Body of pancreas (tissue), 4 donors: ENCODE measurements at regions not wholly inside any gene's neighbourhood (a gene's known extent, or its start where the extent isn't known, plus 50 kb on each side); places are given as distances from the start of the nearest gene placed in this dataset.

ENCODE experiments used
- ATAC-seq: fragments of 150-250 bp; one replicate; pipeline ENCODE4 v1.9.1; 2016
- DNase-seq, 4 donors: peaks; one replicate each; pipeline ENCODE4 v3.0.0-alpha.2; 2019
- H3K27ac ChIP-seq, 4 donors: fragments of 200-600 bp; sonication (generic); 1 replicate in 3 of 4; 2 replicates in 1 of 4; pipeline versions ENCODE4 v1.5.1 to v1.6.1; 2016 to 2019; ENCODE audit warnings: mild to moderate bottlenecking in 1 of 4, mixed read lengths in 1 of 4, moderate library complexity in 1 of 4
- H3K27me3 ChIP-seq, 2 donors: fragments of 200-600 bp; sonication (generic); one replicate each; pipeline ENCODE4 v1.6.0; 2016; ENCODE audit warnings: mild to moderate bottlenecking in 1 of 2
- H3K36me3 ChIP-seq, 2 donors: fragments of 200-600 bp; sonication (generic); replicated peaks in 1 of 2; 2 replicates each; pipeline ENCODE4 v1.5.1; 2016; ENCODE audit warnings: low read depth in 2 of 2; ENCODE audit not compliant: insufficient read depth in 1 of 2
- H3K4me1 ChIP-seq: fragments of 200-600 bp; sonication (generic); one replicate; pipeline ENCODE4 v1.6.0; 2016
- H3K4me3 ChIP-seq, 2 donors: fragments of 200-600 bp; sonication (generic); 1 replicate in 1 of 2; 2 replicates in 1 of 2; pipeline ENCODE4 v1.5.1; 2016 to 2019
- H3K9me3 ChIP-seq, 3 donors: fragments of 200-600 bp; sonication (generic); 1 replicate in 2 of 3; 2 replicates in 1 of 3; pipeline ENCODE4 v1.5.1; 2016
- POLR2A ChIP-seq, 3 donors: fragments of 450-650 bp; IDR thresholded peaks; one replicate each; pipeline ENCODE4 v1.6.1; 2016; ENCODE audit warnings: antibody characterized with exemption in 3 of 3, mild to moderate bottlenecking in 2 of 3
- WGBS, 2 donors: methylation state at CpG; one replicate each; pipeline ENCODE4 v1.1.5; 2017; 5-methylcytosine and 5-hydroxymethylcytosine counted together
- intact Hi-C: fragments of 100-400 bp; cut with DNase I; formaldehyde crosslinking; loops from one replicate; pipeline ENCODE4 v1.15.1; 2023
- TF ChIP-seq, protein P1 (sequence below), 7 experiments: fragments of 450-650 bp in 4 of 7; fragments of 200-600 bp in 3 of 7; sonication (generic) in 3 of 7; IDR thresholded peaks; one replicate each; pipeline ENCODE4 v1.5.1; 2016 to 2019; ENCODE audit warnings: antibody characterized with exemption in 7 of 7

DNA sequence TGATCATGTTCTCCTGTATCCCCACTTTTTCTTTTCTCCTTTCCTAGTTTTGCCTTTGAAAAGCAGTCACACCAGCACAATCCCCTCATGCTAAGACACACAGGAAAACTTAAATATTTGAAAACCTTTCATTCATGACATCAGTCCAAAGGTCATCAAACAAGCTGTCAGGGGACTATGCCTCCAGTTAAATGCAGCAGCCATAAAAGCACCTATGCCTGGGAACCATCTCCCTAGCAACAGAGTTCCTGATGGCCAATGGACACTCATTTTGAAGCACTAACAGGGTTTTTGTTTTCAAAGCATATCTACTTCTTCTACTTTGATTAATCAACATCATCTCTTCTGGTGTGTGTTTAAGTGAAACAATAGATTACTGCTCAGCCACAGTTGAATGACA lies 286.4 kb upstream of the PARD3B start:
- DNase-seq = no peak

DNA sequence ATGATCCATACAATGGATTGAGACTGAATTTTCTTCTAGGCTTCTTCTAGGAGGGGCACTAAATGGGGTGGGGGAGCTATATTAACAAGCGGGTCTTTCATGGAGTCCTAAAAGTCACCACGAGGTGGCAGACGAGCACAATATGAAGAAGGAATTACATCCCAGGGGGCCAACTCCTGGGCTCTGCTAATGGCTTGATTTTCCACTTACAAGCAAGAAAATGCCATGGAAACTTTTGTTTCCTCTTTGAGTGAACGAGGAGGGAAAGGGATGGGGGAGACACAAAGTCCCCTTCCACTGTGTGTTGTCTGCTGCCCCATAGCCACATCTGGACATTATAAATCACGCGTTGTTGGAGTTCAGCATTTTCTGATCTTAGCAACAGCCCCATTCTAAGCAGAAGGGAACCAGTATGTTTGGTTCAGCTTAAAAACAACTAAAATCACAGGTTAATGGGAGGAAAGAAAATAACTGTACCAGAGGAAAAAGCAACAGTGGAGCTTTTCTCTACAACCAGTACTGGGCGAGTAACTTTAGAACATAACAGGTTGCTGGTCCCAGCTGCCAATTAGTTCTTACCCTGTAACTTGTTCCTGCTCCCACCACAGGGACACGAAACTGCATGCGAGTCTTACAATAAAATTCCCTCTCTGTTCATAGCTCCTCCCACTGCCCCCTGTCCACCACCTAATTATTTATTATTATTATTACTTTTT lies 285.0 kb upstream of the PARD3B start:
- TF ChIP-seq, protein P1, sequence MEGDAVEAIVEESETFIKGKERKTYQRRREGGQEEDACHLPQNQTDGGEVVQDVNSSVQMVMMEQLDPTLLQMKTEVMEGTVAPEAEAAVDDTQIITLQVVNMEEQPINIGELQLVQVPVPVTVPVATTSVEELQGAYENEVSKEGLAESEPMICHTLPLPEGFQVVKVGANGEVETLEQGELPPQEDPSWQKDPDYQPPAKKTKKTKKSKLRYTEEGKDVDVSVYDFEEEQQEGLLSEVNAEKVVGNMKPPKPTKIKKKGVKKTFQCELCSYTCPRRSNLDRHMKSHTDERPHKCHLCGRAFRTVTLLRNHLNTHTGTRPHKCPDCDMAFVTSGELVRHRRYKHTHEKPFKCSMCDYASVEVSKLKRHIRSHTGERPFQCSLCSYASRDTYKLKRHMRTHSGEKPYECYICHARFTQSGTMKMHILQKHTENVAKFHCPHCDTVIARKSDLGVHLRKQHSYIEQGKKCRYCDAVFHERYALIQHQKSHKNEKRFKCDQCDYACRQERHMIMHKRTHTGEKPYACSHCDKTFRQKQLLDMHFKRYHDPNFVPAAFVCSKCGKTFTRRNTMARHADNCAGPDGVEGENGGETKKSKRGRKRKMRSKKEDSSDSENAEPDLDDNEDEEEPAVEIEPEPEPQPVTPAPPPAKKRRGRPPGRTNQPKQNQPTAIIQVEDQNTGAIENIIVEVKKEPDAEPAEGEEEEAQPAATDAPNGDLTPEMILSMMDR (IDR thresholded peaks at IDR 0.05) = peak; percentile 52 to 82 (median 73)
- TF ChIP-seq POLR2A (IDR thresholded peaks at IDR 0.05) = no peak
- 36 to 44% methylated on average over 9 of the region's 9 CpGs for WGBS, 2 donors
- DNase-seq (peak; percentile 59 to 77 (median 66)), ATAC-seq (peak; percentile 58)
- Histone ChIP-seq H3K4me1 (no peaks in the 10 kb centered on the region), H3K9me3 (no peaks in the 10 kb centered on the region), H3K4me3 (no peak overlapping the region), H3K27ac (no peak overlapping the region), H3K27me3 (no peaks in the 10 kb centered on the region), H3K36me3 (no peaks in the 10 kb centered on the region)
- intact Hi-C loops = no loop called here

More for the DNA sequence above, 286.4 kb upstream of the PARD3B start:
- H3K27me3 ChIP-seq = no peaks in the 10 kb centered on the region
- TF ChIP-seq, protein P1 (IDR thresholded peaks at IDR 0.05) = no peak
- no peak for TF ChIP-seq POLR2A (IDR thresholded peaks at IDR 0.05)
- no peak overlapping the region for H3K4me3 ChIP-seq
- intact Hi-C loops = no loop called here
- no peak overlapping the region for H3K27ac ChIP-seq
- H3K9me3 ChIP-seq = no peaks in the 10 kb centered on the region
- no peaks in the 10 kb centered on the region for H3K36me3 ChIP-seq
- no peak for ATAC-seq
- H3K4me1 ChIP-seq = no peaks in the 10 kb centered on the region

DNA sequence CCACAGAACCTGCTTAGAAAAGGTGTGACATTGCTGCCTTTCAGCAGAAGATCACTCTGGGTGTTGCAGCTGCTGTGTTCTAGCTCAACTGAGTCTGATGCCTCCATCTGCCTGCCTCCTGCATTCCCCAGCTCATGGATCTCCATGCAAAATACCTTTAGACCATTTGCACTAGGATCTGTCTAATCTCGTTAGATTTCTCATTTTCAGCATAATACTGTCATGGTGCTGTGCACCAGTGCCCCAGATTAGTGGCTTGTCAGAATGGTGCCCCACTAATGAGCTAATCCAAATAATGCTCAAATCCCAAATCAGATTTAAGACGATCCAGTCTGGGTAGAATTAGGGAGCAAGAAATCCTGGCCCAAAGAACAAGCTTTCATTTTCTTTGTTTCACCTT lies 284.4 kb upstream of the PARD3B start:
- intact Hi-C loops = no loop called here
- DNase-seq (no peak), ATAC-seq (no peak)
- Histone ChIP-seq H3K36me3 (no peaks in the 10 kb centered on the region), H3K27me3 (no peaks in the 10 kb centered on the region), H3K27ac (no peak overlapping the region), H3K9me3 (no peaks in the 10 kb centered on the region), H3K4me3 (no peak overlapping the region), H3K4me1 (no peaks in the 10 kb centered on the region)
- TF ChIP-seq, protein P1 (IDR thresholded peaks at IDR 0.05) = no peak
- TF ChIP-seq POLR2A (IDR thresholded peaks at IDR 0.05) = no peak
- 44 to 59% methylated on average over 2 of the region's 2 CpGs for WGBS, 2 donors

DNA sequence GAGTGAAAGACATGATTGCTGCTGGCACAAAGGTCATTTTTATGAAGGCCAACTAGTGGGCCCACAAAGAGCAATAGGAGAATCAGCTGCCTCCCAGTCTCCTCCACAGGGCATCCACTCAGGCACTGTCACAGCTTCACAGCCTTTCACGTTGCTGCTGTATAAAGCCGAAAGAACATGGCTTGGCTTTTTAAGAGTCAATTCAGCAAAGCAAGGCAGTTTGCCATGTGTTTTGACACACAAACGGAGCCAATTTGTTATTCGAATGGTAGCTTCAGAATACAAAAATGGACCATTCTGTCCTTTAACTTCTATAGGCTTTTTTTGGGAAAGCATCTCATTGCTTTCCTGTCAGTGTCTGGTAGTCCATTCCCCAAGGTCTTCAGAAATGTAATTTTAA lies 283.4 kb upstream of the PARD3B start:
- Histone ChIP-seq H3K27ac (no peak overlapping the region), H3K36me3 (no peaks in the 10 kb centered on the region), H3K9me3 (no peaks in the 10 kb centered on the region), H3K27me3 (no peaks in the 10 kb centered on the region), H3K4me3 (no peak overlapping the region), H3K4me1 (no peaks in the 10 kb centered on the region)
- DNase-seq = no peak
- TF ChIP-seq, protein P1 (IDR thresholded peaks at IDR 0.05) = no peak
- no peak for TF ChIP-seq POLR2A (IDR thresholded peaks at IDR 0.05)
- no peak for ATAC-seq
- WGBS, 2 donors = 70 to 79% methylated on average over 4 of the region's 4 CpGs
- intact Hi-C loops = no loop called here

DNA sequence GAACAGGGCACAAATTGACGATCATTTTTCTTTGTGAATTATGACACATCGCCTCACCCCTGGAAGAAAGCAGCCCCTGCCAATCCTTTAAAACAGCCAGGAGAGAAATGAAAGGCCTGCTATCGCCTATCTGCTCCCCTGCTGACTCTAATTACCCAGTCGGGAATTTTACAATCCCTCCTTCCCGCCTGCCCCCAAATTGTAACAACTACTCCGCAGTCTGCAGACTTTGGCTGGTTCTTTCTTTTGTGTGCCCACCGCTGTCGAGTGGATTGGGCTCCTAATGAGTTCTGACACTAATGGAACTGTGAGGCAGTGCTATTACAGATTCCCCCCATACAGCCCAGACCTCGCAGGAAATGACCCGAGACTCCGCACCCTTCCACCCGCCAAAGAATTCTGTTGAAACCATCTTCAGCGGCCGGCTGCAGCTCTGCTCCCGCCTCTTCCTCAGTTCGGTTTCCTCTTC lies 281.2 kb upstream of the PARD3B start:
- no peak overlapping the region for H3K4me3 ChIP-seq
- H3K27me3 ChIP-seq = no peaks in the 10 kb centered on the region
- 65 to 70% methylated on average over 16 of the region's 16 CpGs for WGBS, 2 donors
- no peaks in the 10 kb centered on the region for H3K4me1 ChIP-seq
- H3K9me3 ChIP-seq = no peaks in the 10 kb centered on the region
- no peak overlapping the region for H3K27ac ChIP-seq
- no peak for ATAC-seq
- no peaks in the 10 kb centered on the region for H3K36me3 ChIP-seq
- DNase-seq = no peak
- TF ChIP-seq, protein P1 (IDR thresholded peaks at IDR 0.05) = no peak
- TF ChIP-seq POLR2A (IDR thresholded peaks at IDR 0.05) = no peak
- intact Hi-C loops = no loop called here
